GM21717 (cell line): ENCODE measurements at regions not wholly inside any gene's neighbourhood (a gene's known extent, or its start where the extent isn't known, plus 50 kb on each side); places are given as distances from the start of the nearest gene placed in this dataset.

Experiments
- ATAC-seq: cut with Tn5 transposase; IDR thresholded peaks from one replicate; pipeline ENCODE4 v1.9.1; 2021; ENCODE audit warnings: mild to moderate bottlenecking, moderate library complexity; ENCODE audit not compliant: unreplicated experiment

DNA sequence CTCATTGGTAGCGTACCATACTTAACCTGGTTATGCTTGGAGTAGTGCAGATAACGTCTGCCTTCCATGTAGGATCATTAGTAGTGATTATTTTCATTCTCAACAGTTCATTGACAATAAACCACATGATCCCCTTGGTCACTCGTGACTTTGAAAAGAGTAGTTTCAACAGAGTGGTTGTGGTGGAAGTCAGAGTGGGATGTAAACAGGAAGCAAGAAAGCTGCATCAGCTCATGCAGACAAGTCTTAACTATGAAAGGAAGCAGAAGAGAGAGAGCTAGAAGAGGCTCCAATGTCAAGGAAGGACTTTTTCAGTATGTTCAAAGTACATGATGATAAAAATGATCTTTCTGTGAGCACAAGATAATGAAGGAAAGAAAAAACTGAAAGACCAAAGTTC lies 287.4 kb downstream of the MBD2 start:
- no peak for ATAC-seq

DNA sequence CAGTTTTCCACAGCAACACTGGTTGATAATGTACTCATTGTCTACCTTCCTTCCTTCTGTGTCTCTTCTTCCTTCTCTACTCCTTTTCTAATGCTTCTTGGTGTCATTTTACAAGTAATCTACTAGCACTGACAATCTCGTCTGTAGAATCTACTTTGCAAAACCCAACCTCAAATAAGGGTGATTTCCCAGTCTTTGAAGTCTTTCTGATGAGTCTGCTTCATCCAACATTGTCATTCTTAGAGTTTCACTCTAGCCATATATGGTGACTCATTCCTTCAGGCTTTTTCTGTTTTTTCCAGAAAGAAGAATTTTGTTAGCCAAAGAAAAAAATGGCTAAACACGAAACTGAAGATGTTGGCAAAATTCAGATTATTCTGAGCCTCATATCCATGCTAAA lies 288.7 kb downstream of the MBD2 start:
- no peak for ATAC-seq

- ATAC-seq = no peak
Observed at GRCh38 chr18:53935399-53935798, 289.1 kb downstream of the MBD2 start.

DNA sequence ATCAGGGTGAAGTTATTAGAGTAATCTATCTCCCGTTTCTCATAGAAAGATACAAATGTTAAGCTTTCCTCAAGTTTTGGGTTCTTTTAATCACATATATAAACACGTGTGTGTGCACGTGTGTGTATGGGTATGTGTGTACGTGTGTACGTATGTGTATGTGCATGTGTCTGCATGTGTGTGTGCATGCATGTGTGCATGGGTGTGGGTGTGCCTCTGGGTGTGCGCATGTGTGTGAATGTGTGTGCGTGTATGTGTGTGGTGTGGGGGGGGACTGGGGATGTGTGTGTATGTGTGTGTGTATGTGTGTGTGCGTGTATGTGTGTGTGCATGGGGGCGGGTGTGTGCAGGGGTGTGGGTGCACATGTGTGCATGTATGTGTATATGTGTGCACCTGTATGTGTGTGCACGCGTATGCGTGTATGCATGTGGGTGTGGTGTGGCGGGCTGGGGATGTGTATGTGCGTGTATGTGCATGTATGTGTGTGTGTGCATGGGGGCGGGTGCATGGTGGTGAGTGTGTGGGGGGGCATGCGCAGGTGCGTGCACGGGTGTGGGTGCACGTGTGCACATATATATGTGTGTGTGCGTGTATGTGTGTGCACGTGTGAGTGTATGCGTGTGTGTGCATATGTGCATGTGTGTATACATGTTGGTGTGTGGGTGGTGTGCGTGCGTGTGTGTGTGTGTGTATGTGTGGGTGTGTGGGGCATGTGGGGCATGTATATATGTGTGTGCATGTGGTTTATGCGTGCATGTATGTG lies 304.0 kb downstream of the MBD2 start:
- ATAC-seq = no peak

- ATAC-seq = no peak
Observed at GRCh38 chr18:53918091-53918490, 306.4 kb downstream of the MBD2 start.

DNA sequence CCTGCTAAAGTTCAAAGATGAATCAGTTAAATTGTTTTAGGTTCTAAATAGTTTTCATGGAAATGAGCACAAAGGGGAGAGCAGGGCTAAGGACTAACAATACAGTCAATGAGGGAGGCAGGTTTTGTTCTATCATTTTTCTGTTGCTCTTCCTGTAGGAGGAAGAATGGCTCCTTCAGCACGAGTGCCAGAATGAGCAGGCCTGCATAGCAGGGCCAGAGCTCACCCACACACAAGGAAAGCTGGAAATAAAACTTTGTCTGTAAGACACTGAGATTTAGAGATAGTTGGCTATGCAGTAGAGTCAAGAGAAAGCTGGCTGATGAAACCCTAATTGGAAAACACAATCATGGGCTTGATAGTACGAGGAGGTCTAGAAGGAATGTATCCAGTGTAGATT lies 313.3 kb downstream of the MBD2 start:
- ATAC-seq = no peak

GRCh38 chr18:53909668-53910067 lies 314.8 kb downstream of the MBD2 start:
- ATAC-seq = no peak

- ATAC-seq = no peak
Observed at GRCh38 chr18:53907921-53908320, 316.5 kb downstream of the MBD2 start.

GRCh38 chr18:53906681-53907080 lies 317.8 kb downstream of the MBD2 start:
- no peak for ATAC-seq

DNA sequence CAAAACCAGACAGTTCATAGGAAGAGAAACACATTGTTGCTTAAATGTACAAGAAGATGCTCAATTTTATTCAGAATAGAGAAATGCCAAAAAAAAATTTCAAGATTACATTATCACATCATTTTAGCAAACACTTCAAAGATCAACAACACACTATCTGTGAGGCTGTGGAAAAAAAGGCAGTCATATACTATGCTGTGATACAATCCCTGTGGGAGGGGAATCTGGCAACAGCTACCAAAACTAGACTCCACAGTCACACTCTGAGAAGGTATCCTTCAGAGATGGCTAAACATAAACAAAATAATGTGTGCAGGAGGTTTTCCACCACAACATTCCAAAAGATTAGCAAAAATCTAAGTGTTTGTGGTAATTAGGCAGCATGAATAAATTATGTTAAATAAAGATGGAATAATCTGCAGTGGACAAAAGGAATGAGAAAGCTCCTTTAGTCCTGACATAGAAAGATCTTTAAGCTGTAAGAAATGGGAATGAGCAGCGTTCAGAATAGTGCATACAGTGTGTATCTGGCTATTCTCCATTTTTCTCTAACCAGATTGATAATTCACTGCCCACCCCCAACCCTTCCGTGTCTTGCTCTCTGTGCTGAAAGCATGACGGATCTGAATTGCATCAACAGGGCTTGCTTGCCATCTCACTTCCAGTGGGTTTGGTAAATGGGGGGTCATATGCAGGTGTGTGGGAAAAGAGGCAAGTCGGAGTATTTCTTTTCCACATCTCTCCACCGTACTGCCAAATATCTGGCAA lies 329.6 kb downstream of the MBD2 start:
- no peak for ATAC-seq

- no peak for ATAC-seq
Observed at GRCh38 chr18:53887447-53887846, 337.0 kb downstream of the MBD2 start.

DNA sequence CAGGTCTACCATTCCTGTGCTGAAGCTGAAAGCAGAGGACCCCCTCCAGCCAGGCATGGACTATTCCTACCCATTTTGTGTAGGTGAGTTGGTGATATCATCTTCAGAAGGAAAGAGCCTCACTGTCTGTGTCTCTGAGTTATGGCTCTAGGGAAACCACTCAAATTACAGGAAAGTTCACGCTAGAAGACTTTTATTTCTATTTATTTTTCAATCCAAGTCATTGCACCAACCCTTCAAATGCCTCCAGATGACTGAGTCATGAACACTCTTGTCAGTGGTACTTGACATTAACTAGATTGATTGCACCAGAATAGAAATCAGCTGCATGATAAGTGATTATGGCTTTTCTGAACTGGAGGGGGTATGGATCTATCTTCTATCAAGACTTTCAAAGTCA lies 338.4 kb downstream of the MBD2 start:
- no peak for ATAC-seq

DNA sequence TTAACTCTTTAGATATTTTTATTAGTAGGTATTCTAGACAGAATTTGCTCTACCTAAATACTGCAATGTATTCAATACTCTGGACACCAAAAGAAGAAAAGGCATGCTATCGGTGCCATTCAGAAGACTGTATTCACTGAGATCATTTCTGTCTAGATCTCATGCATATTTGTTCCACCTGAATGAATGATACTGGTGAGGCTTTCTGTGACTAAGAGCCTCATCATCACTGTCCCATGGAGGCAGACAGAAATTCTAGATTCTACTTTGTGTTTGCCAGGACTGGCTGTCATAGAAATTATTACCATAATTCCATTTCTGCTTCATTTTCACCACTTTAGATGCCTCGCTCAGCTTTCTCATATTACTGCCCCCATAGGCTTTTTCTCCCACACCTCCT lies 340.7 kb downstream of the MBD2 start:
- ATAC-seq = no peak

DNA sequence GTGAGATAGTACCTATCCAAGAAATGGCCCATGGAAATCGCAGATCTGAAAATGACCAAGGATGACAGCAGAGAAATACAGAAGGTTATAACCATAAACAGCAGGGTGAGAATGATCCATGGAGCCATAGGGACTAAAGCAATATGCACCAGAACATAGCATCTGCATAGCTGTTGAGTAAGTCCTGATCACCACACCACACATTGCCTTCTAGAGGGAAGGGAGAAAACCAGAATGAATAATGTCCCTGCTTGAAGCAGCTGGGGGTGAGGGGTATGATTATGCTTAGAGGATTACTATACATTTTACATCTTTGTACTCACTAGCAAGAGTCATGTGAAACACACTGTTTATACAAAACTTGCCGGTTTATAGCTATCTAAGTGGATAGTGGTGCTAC lies 350.4 kb downstream of the MBD2 start:
- no peak for ATAC-seq

GRCh38 chr18:53864770-53865169 lies 359.7 kb downstream of the MBD2 start:
- no peak for ATAC-seq

DNA sequence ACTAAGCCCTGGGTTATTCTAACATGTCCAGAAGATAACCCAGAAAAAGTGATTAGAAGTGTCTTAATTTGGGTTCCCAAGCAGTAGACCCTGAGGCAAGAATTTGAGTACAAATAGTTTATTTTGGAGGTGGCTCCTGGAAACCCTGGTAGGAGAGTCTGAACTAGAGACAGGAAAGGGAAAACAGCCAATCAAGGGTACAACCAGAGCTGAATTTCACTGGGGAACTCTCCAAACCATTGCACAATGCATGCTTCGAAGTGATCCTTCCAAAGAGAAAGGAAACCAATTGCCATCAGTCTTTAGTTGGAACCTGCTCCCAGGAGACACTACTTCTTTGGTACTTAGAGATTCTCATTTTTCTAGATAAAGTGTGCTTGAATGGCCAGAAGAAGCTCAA lies 361.5 kb downstream of the MBD2 start:
- no peak for ATAC-seq

DNA sequence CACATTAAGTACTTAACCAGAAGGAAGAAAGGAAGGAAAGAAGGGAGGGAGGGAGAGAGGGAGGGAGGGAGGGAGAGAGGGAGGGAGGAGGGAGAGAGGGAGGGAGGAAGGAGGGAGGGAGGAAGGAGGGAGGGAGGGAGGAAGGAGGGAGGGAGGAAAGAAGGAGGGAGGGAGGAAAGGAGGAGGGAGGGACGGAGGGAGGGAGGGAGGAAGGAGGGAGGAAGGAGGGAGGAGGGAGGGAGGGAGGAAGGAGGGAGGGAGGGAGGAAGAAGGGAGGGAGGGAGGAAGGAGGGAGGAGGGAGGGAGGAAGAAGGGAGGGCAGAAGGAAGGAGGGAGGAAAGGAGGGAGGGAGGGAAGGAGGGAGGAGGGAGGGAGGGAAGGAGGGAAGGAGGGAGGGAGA lies 363.3 kb downstream of the MBD2 start:
- ATAC-seq = no peak

GRCh38 chr18:53859764-53860163 lies 364.7 kb downstream of the MBD2 start:
- no peak for ATAC-seq

- ATAC-seq = no peak
Observed at GRCh38 chr18:53850902-53851301, 373.6 kb downstream of the MBD2 start.

DNA sequence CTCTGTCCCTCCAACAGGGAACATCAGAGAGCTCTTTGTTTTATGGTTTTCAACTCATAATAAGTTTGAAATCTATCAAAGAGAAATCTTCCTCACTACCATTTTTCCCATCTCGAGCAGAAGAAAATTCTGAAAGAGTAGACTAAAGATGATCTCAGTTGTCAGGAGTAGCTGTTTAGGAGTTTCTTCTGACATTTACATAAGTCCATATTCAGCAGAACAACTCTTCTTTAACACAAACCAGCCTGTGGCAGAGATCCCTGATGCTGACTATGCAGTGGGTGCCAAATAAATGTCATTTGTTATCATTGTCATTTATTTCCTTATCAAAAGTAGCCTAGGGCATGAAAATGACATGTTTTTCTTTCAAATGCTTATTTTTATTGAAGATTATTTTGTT lies 380.7 kb downstream of the MBD2 start:
- ATAC-seq = no peak

- ATAC-seq = no peak
Observed at GRCh38 chr18:53843113-53843760, 381.2 kb downstream of the MBD2 start.

DNA sequence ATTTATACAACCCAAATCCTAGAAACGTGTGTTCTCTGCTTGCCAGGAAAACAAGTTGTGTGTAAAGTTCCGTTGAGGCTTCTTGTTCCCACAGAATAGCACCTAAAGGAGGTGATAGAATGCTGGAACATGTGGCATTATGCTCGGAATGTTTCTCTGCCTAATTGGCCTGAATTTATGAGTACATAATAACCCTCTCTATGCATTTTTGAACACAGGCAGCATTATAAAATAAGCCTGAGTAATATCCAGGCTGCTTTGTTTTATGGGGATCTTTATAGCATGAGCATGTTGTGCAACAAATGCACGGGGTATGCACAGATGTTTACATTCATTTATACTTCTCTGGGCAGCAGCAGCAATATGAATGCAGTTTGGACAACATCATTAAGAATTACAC lies 385.7 kb downstream of the MBD2 start:
- ATAC-seq = no peak
